ENCODE measurements at regions not wholly inside any gene's neighbourhood (a gene's known extent, or its start where the extent isn't known, plus 50 kb on each side); places are given as distances from the start of the nearest gene placed in this dataset.

GRCh38 chr3:106728315-106729098, 648.7 kb upstream of the CCDC54 start:
- no peak for DNase-seq

GRCh38 chr3:106729481-106729880, 647.8 kb upstream of the CCDC54 start:
- DNase-seq = no peak

GRCh38 chr3:106731230-106731629, 646.0 kb upstream of the CCDC54 start:
- no peak for DNase-seq

GRCh38 chr3:106734712-106735111, 642.5 kb upstream of the CCDC54 start:
- no peak for DNase-seq

GRCh38 chr3:106737265-106737664, 640.0 kb upstream of the CCDC54 start:
- no peak for DNase-seq

- no peak for DNase-seq
Observed at GRCh38 chr3:106740116-106740515, 637.1 kb upstream of the CCDC54 start.

- DNase-seq = no peak
Observed at GRCh38 chr3:106745344-106746168, 631.7 kb upstream of the CCDC54 start.

GRCh38 chr3:106746286-106746685, 631.0 kb upstream of the CCDC54 start:
- DNase-seq = no peak

- no peak for DNase-seq
Observed at GRCh38 chr3:106748472-106749262, 628.6 kb upstream of the CCDC54 start.

GRCh38 chr3:106750092-106750491, 627.1 kb upstream of the CCDC54 start:
- DNase-seq = no peak

GRCh38 chr3:106755336-106755735, 621.9 kb upstream of the CCDC54 start:
- no peak for DNase-seq

GRCh38 chr3:106756901-106757300, 620.3 kb upstream of the CCDC54 start:
- DNase-seq = no peak

GRCh38 chr3:106758459-106758858, 618.8 kb upstream of the CCDC54 start:
- DNase-seq = no peak

- DNase-seq = no peak
Observed at GRCh38 chr3:106759731-106760130, 617.5 kb upstream of the CCDC54 start.

GRCh38 chr3:106765342-106765741, 611.9 kb upstream of the CCDC54 start:
- no peak for DNase-seq

- no peak for DNase-seq
Observed at GRCh38 chr3:106768941-106769480, 608.2 kb upstream of the CCDC54 start.

- no peak for DNase-seq
Observed at GRCh38 chr3:106773795-106774194, 603.4 kb upstream of the CCDC54 start.

GRCh38 chr3:106783231-106783630, 594.0 kb upstream of the CCDC54 start:
- no peak for DNase-seq

GRCh38 chr3:106789276-106789675, 588.0 kb upstream of the CCDC54 start:
- no peak for DNase-seq

GRCh38 chr3:106792716-106793115, 584.5 kb upstream of the CCDC54 start:
- no peak for DNase-seq

- DNase-seq = no peak
Observed at GRCh38 chr3:106794442-106794841, 582.8 kb upstream of the CCDC54 start.

- DNase-seq = no peak
Observed at GRCh38 chr3:106795553-106795952, 581.7 kb upstream of the CCDC54 start.

- no peak for DNase-seq
Observed at GRCh38 chr3:106797461-106797860, 579.8 kb upstream of the CCDC54 start.

Data from activated CD8-positive, alpha-beta memory T cell treated with anti-CD3 and anti-CD28 coated beads, Interleukin-2, amount 50 U/mL, for 4 hours (primary cell).